OCI-LY1 (cell line): ENCODE measurements at regions not wholly inside any gene's neighbourhood (a gene's known extent, or its start where the extent isn't known, plus 50 kb on each side); places are given as distances from the start of the nearest gene placed in this dataset.

ENCODE experiments used
- CTCF ChIP-seq: fragments of 200-600 bp; sonication (generic), shearing (Covaris generic); IDR thresholded peaks from 2 replicates; pipeline ENCODE4 v1.5.1; 2017; ENCODE audit warnings: mild to moderate bottlenecking, antibody characterized with exemption, low read length, moderate library complexity, mixed read lengths
- EZH2 ChIP-seq: fragments of 200-600 bp; sonication (generic), shearing (Covaris generic); IDR thresholded peaks from 2 replicates; pipeline ENCODE4 v1.8.0; 2017; ENCODE audit warnings: borderline replicate concordance, mixed run types, mild to moderate bottlenecking, antibody characterized with exemption, low read length, moderate library complexity, mixed read lengths

- no peak for TF ChIP-seq CTCF
- TF ChIP-seq EZH2, result no peak
These were observed 281.1 kb downstream of the SH3GL2 start for GRCh38 chr9:17859987-17860386.
